ENCODE measurements at regions not wholly inside any gene's neighbourhood (a gene's known extent, or its start where the extent isn't known, plus 50 kb on each side); places are given as distances from the start of the nearest gene placed in this dataset.

- no peaks in the 10 kb centered on the region for H3K36me3 ChIP-seq
- TF ChIP-seq CTCF (IDR thresholded peaks at IDR 0.05) (no peak), POLR2A (IDR thresholded peaks at IDR 0.05) (no peak), POLR2AphosphoS5 (IDR thresholded peaks at IDR 0.05) (no peak), EP300 (IDR thresholded peaks at IDR 0.05) (no peak)
- no peaks in the 10 kb centered on the region for H3K4me1 ChIP-seq
- intact Hi-C loops (cut with DNase I), result no loop called here
- 52 to 70% methylated on average over 3 of the region's 3 CpGs for WGBS, 2 donors
- DNase-seq, result no peak
- H3K27me3 ChIP-seq, result no peaks in the 10 kb centered on the region
- H3K27ac ChIP-seq, result no peak overlapping the region
- no peak overlapping the region for H3K4me3 ChIP-seq
- no peaks in the 10 kb centered on the region for H3K9me3 ChIP-seq
These were observed 1330.5 kb upstream of the PABPC4L start for GRCh38 chr4:135532132-135532531.

- WGBS, 2 donors, result 55 to 77% methylated on average over 3 of the region's 3 CpGs
- intact Hi-C loops (cut with DNase I), result no loop called here
These were observed 1313.7 kb upstream of the PABPC4L start for GRCh38 chr4:135515295-135515694.

GRCh38 chr4:135510582-135510981 lies 1309.0 kb upstream of the PABPC4L start:
- Histone ChIP-seq H3K4me1 (no peaks in the 10 kb centered on the region), H3K27me3 (no peaks in the 10 kb centered on the region), H3K9me3 (no peaks in the 10 kb centered on the region), H3K36me3 (no peaks in the 10 kb centered on the region), H3K27ac (no peak overlapping the region), H3K4me3 (no peak overlapping the region)
- TF ChIP-seq POLR2AphosphoS5 (IDR thresholded peaks at IDR 0.05), result no peak
- TF ChIP-seq CTCF (IDR thresholded peaks at IDR 0.05), result no peak
- TF ChIP-seq POLR2A (IDR thresholded peaks at IDR 0.05), result no peak
- no peak for TF ChIP-seq EP300 (IDR thresholded peaks at IDR 0.05)
- 40 to 77% methylated on average over 1 of the region's 1 CpG for WGBS, 2 donors
- intact Hi-C loops (cut with DNase I), result no loop called here
- DNase-seq, result no peak

More at GRCh38 chr4:135515295-135515694, 1313.7 kb upstream of the PABPC4L start:
- no peaks in the 10 kb centered on the region for H3K4me1 ChIP-seq
- no peak overlapping the region for H3K27ac ChIP-seq
- no peaks in the 10 kb centered on the region for H3K9me3 ChIP-seq
- no peak overlapping the region for H3K4me3 ChIP-seq
- H3K36me3 ChIP-seq, result no peaks in the 10 kb centered on the region
- TF ChIP-seq EP300 (IDR thresholded peaks at IDR 0.05) (no peak), POLR2A (IDR thresholded peaks at IDR 0.05) (no peak), CTCF (IDR thresholded peaks at IDR 0.05) (no peak), POLR2AphosphoS5 (IDR thresholded peaks at IDR 0.05) (no peak)
- no peaks in the 10 kb centered on the region for H3K27me3 ChIP-seq
- DNase-seq, result no peak

- Histone ChIP-seq H3K36me3 (no peaks in the 10 kb centered on the region), H3K9me3 (no peaks in the 10 kb centered on the region), H3K27ac (no peak overlapping the region), H3K4me1 (no peaks in the 10 kb centered on the region), H3K4me3 (no peak overlapping the region), H3K27me3 (no peaks in the 10 kb centered on the region)
- intact Hi-C loops (cut with DNase I), result no loop called here
- 61 to 73% methylated on average over 4 of the region's 4 CpGs for WGBS, 2 donors
- TF ChIP-seq EP300 (IDR thresholded peaks at IDR 0.05), result no peak
- TF ChIP-seq POLR2A (IDR thresholded peaks at IDR 0.05), result no peak
- TF ChIP-seq POLR2AphosphoS5 (IDR thresholded peaks at IDR 0.05), result no peak
- TF ChIP-seq CTCF (IDR thresholded peaks at IDR 0.05), result no peak
- no peak for DNase-seq
These were observed 1306.6 kb upstream of the PABPC4L start for GRCh38 chr4:135508006-135508714.
